ENCODE measurements at regions not wholly inside any gene's neighbourhood (a gene's known extent, or its start where the extent isn't known, plus 50 kb on each side); places are given as distances from the start of the nearest gene placed in this dataset.

GRCh38 chr6:222468-222867 lies 69.8 kb upstream of the DUSP22 start:
- no peaks in the 10 kb centered on the region for H3K79me2 ChIP-seq
- no peak overlapping the region for H2AFZ ChIP-seq
- no peak for TF ChIP-seq CTCF (IDR thresholded peaks at IDR 0.05)
- H3K4me1 ChIP-seq = no peaks in the 10 kb centered on the region
- no peaks in the 10 kb centered on the region for H3K36me3 ChIP-seq (ENCODE audit: control insufficient read depth, insufficient read depth, low read length)
- no peak overlapping the region for H3K4me3 ChIP-seq (ENCODE audit: low read depth, low read length)
- H3K9ac ChIP-seq = no peak overlapping the region
- H3K27me3 ChIP-seq (ENCODE audit: control insufficient read depth, insufficient read depth, low read length) = no peaks in the 10 kb centered on the region
- no peak overlapping the region for H3K27ac ChIP-seq
- no peaks in the 10 kb centered on the region for H3K9me3 ChIP-seq (ENCODE audit: control insufficient read depth, low read length)
- H3K4me2 ChIP-seq (ENCODE audit: low read length) = no peak overlapping the region

- Histone ChIP-seq H3K4me1 (no peaks in the 10 kb centered on the region), H3K36me3 (ENCODE audit: control insufficient read depth, insufficient read depth, low read length) (no peaks in the 10 kb centered on the region), H2AFZ (no peak overlapping the region), H3K9me3 (ENCODE audit: control insufficient read depth, low read length) (no peaks in the 10 kb centered on the region), H3K4me2 (ENCODE audit: low read length) (no peak overlapping the region), H3K27me3 (ENCODE audit: control insufficient read depth, insufficient read depth, low read length) (no peaks in the 10 kb centered on the region), H3K9ac (no peak overlapping the region), H3K27ac (no peak overlapping the region), H3K4me3 (ENCODE audit: low read depth, low read length) (no peak overlapping the region), H3K79me2 (no peaks in the 10 kb centered on the region)
- TF ChIP-seq CTCF (IDR thresholded peaks at IDR 0.05) = no peak
These were observed 69.2 kb upstream of the DUSP22 start for GRCh38 chr6:223136-223535.

GRCh38 chr6:223763-224162 lies 68.5 kb upstream of the DUSP22 start:
- TF ChIP-seq CTCF (IDR thresholded peaks at IDR 0.05) = no peak
- H3K36me3 ChIP-seq (ENCODE audit: control insufficient read depth, insufficient read depth, low read length) = no peaks in the 10 kb centered on the region
- H3K9me3 ChIP-seq (ENCODE audit: control insufficient read depth, low read length) = no peaks in the 10 kb centered on the region
- no peaks in the 10 kb centered on the region for H3K79me2 ChIP-seq
- H3K4me2 ChIP-seq (ENCODE audit: low read length) = no peak overlapping the region
- no peak overlapping the region for H2AFZ ChIP-seq
- no peak overlapping the region for H3K9ac ChIP-seq
- no peak overlapping the region for H3K4me3 ChIP-seq (ENCODE audit: low read depth, low read length)
- H3K4me1 ChIP-seq = no peaks in the 10 kb centered on the region
- no peaks in the 10 kb centered on the region for H3K27me3 ChIP-seq (ENCODE audit: control insufficient read depth, insufficient read depth, low read length)
- H3K27ac ChIP-seq = no peak overlapping the region

- no peak overlapping the region for H3K27ac ChIP-seq
- H3K9ac ChIP-seq = no peak overlapping the region
- no peaks in the 10 kb centered on the region for H3K4me1 ChIP-seq
- no peaks in the 10 kb centered on the region for H3K36me3 ChIP-seq (ENCODE audit: control insufficient read depth, insufficient read depth, low read length)
- H3K4me3 ChIP-seq (ENCODE audit: low read depth, low read length) = no peak overlapping the region
- no peaks in the 10 kb centered on the region for H3K9me3 ChIP-seq (ENCODE audit: control insufficient read depth, low read length)
- no peak overlapping the region for H3K4me2 ChIP-seq (ENCODE audit: low read length)
- H3K27me3 ChIP-seq (ENCODE audit: control insufficient read depth, insufficient read depth, low read length) = no peaks in the 10 kb centered on the region
- H3K79me2 ChIP-seq = no peaks in the 10 kb centered on the region
- TF ChIP-seq CTCF (IDR thresholded peaks at IDR 0.05) = no peak
- H2AFZ ChIP-seq = no peak overlapping the region
These were observed 67.9 kb upstream of the DUSP22 start for GRCh38 chr6:224350-224749.

- no peak overlapping the region for H3K4me3 ChIP-seq (ENCODE audit: low read depth, low read length)
- no peaks in the 10 kb centered on the region for H3K36me3 ChIP-seq (ENCODE audit: control insufficient read depth, insufficient read depth, low read length)
- H3K27me3 ChIP-seq (ENCODE audit: control insufficient read depth, insufficient read depth, low read length) = no peaks in the 10 kb centered on the region
- H3K27ac ChIP-seq = no peak overlapping the region
- H3K4me1 ChIP-seq = no peaks in the 10 kb centered on the region
- H3K4me2 ChIP-seq (ENCODE audit: low read length) = no peak overlapping the region
- no peak for TF ChIP-seq CTCF (IDR thresholded peaks at IDR 0.05)
- H2AFZ ChIP-seq = no peak overlapping the region
- no peak overlapping the region for H3K9ac ChIP-seq
- no peaks in the 10 kb centered on the region for H3K9me3 ChIP-seq (ENCODE audit: control insufficient read depth, low read length)
- H3K79me2 ChIP-seq = no peaks in the 10 kb centered on the region
These were observed 67.1 kb upstream of the DUSP22 start for GRCh38 chr6:225121-225721.

All from parathyroid adenoma (tissue), 2 donors.